Neural progenitor cell (in vitro differentiated cells): ENCODE measurements at regions not wholly inside any gene's neighbourhood (a gene's known extent, or its start where the extent isn't known, plus 50 kb on each side); places are given as distances from the start of the nearest gene placed in this dataset.

Experiments
- EZH2 ChIP-seq: fragments of 200-600 bp; sonication (generic); IDR thresholded peaks from 2 replicates; pipeline ENCODE4 v1.6.1; 2017; ENCODE audit warnings: antibody characterized with exemption, mild to moderate bottlenecking, moderate library complexity
- TF ChIP-seq, protein P1 (sequence below): fragments of 200-600 bp; sonication (generic); IDR thresholded peaks from 2 replicates; pipeline ENCODE4 v1.5.1; 2017; ENCODE audit warnings: antibody characterized with exemption, mild to moderate bottlenecking

DNA sequence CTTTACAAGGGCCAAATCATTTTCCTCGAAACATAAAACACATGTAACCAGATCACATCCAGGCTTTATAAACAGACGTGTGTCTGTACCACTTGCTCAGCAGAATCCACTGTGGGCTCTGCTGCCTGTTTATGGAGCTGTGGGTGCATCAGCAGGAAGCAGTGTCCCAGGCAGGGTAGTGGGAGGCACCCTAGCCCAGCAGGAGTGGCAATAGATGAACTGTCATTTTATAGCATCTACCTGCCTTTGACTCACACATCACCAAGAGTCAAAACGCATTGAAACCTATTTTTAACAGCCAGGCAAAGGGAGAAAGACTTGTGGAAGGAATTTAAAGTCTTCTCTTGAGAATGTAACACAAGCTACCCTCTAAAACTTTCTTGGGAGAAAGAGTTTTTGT lies 169.1 kb upstream of the TENM3 start:
- TF ChIP-seq, protein P1, sequence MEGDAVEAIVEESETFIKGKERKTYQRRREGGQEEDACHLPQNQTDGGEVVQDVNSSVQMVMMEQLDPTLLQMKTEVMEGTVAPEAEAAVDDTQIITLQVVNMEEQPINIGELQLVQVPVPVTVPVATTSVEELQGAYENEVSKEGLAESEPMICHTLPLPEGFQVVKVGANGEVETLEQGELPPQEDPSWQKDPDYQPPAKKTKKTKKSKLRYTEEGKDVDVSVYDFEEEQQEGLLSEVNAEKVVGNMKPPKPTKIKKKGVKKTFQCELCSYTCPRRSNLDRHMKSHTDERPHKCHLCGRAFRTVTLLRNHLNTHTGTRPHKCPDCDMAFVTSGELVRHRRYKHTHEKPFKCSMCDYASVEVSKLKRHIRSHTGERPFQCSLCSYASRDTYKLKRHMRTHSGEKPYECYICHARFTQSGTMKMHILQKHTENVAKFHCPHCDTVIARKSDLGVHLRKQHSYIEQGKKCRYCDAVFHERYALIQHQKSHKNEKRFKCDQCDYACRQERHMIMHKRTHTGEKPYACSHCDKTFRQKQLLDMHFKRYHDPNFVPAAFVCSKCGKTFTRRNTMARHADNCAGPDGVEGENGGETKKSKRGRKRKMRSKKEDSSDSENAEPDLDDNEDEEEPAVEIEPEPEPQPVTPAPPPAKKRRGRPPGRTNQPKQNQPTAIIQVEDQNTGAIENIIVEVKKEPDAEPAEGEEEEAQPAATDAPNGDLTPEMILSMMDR = no peak
- TF ChIP-seq EZH2 = no peak
